Peyer's patch (tissue), 4 donors: ENCODE measurements at regions not wholly inside any gene's neighbourhood (a gene's known extent, or its start where the extent isn't known, plus 50 kb on each side); places are given as distances from the start of the nearest gene placed in this dataset.

Source experiments
- POLR2A ChIP-seq, 2 donors: fragments of 450-650 bp; IDR thresholded peaks; one replicate each; pipeline ENCODE4 v1.5.1; 2017; ENCODE audit warnings: antibody characterized with exemption in 2 of 2, mild to moderate bottlenecking in 2 of 2, moderate library complexity in 2 of 2
- TF ChIP-seq, protein P1 (sequence below), 6 experiments: fragments of 450-650 bp in 4 of 6; fragments of 200-600 bp in 2 of 6; sonication (generic) in 1 of 6; IDR thresholded peaks; one replicate each; pipeline ENCODE4 v1.5.1; 2017 to 2019; ENCODE audit warnings: antibody characterized with exemption in 6 of 6, mild to moderate bottlenecking in 3 of 6, moderate library complexity in 1 of 6

DNA sequence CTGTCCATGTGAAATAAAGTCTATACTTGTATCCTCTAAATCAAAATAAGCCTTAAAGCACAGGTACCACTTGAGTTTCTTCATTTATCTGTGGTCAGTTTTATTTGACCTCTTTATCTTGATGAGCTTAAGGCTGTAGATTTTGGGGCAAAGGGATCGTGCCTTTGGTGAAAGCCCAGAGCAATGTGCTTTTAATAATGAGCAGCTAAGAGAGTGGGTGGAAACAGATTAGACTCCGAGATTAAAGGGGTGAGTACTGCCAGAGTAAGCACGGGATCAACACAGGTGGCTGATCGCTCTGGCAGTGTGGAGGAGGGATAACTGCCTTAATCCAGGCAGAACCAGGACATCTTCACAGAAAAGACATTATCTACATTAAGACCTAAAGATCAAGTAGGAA is 280.4 kb downstream of the TDRD15 start:
- TF ChIP-seq, protein P1, sequence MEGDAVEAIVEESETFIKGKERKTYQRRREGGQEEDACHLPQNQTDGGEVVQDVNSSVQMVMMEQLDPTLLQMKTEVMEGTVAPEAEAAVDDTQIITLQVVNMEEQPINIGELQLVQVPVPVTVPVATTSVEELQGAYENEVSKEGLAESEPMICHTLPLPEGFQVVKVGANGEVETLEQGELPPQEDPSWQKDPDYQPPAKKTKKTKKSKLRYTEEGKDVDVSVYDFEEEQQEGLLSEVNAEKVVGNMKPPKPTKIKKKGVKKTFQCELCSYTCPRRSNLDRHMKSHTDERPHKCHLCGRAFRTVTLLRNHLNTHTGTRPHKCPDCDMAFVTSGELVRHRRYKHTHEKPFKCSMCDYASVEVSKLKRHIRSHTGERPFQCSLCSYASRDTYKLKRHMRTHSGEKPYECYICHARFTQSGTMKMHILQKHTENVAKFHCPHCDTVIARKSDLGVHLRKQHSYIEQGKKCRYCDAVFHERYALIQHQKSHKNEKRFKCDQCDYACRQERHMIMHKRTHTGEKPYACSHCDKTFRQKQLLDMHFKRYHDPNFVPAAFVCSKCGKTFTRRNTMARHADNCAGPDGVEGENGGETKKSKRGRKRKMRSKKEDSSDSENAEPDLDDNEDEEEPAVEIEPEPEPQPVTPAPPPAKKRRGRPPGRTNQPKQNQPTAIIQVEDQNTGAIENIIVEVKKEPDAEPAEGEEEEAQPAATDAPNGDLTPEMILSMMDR (IDR thresholded peaks at IDR 0.05): no peak
- no peak for TF ChIP-seq POLR2A (IDR thresholded peaks at IDR 0.05)
